ENCODE measurements at regions not wholly inside any gene's neighbourhood (a gene's known extent, or its start where the extent isn't known, plus 50 kb on each side); places are given as distances from the start of the nearest gene placed in this dataset.

GRCh38 chr1:204736836-204737235 is 51.3 kb upstream of the LRRN2 start:
- no peaks in the 10 kb centered on the region for H3K36me3 ChIP-seq (ENCODE audit: control insufficient read depth in 4 of 4, insufficient read depth in 3 of 4, low read depth in 1 of 4, low read length in 3 of 4)
- 79% methylated on average over 3 of the region's 3 CpGs for WGBS
- TF ChIP-seq HNF4A (conservative IDR thresholded peaks at IDR 0.05), result no peak
- TF ChIP-seq ATF3 (IDR thresholded peaks at IDR 0.05), result no peak
- TF ChIP-seq YY1 (IDR thresholded peaks at IDR 0.05), result no peak
- no peak for TF ChIP-seq CTCF (IDR thresholded peaks at IDR 0.05; ENCODE audit: low read depth, low read length, missing input control)
- TF ChIP-seq GABPA (IDR thresholded peaks at IDR 0.05 in 1 of 2, conservative IDR thresholded peaks at IDR 0.05 in 1 of 2), result no peak
- TF ChIP-seq FOXA2 (IDR thresholded peaks at IDR 0.05), result no peak
- no peak for TF ChIP-seq FOXA1 (IDR thresholded peaks at IDR 0.05)
- TF ChIP-seq EGR1 (IDR thresholded peaks at IDR 0.05; ENCODE audit: low read depth in 2 of 2), result no peak
- no peak for TF ChIP-seq SP1 (IDR thresholded peaks at IDR 0.05)
- TF ChIP-seq JUND (IDR thresholded peaks at IDR 0.05), result no peak
- TF ChIP-seq RAD21 (IDR thresholded peaks at IDR 0.05), result no peak
- TF ChIP-seq TAF1 (conservative IDR thresholded peaks at IDR 0.05), result no peak
- TF ChIP-seq RXRA (IDR thresholded peaks at IDR 0.05), result no peak
- no peak for TF ChIP-seq HNF4G (IDR thresholded peaks at IDR 0.05)
- TF ChIP-seq ZBTB33 (IDR thresholded peaks at IDR 0.05), result no peak
- no peak for TF ChIP-seq MAX (IDR thresholded peaks at IDR 0.05)
- TF ChIP-seq REST (IDR thresholded peaks at IDR 0.05), result no peak
- TF ChIP-seq NR2F2 (IDR thresholded peaks at IDR 0.05), result no peak

More at GRCh38 chr1:204736836-204737235, 51.3 kb upstream of the LRRN2 start:
- DNase-seq (ENCODE audit: low spot score), result no peak
- no peak overlapping the region for H3K9ac ChIP-seq (ENCODE audit: low read depth in 1 of 2, low read length in 2 of 2)
- H3K9me3 ChIP-seq (ENCODE audit: control insufficient read depth in 4 of 4, low read length in 3 of 4), result peaks cover 2 to 10% (median 3%) of the 10 kb centered on the region in 4 donors
- no peak overlapping the region for H3K27ac ChIP-seq (ENCODE audit: low read depth in 1 of 2, low read length in 2 of 2)
- H3K4me3 ChIP-seq (ENCODE audit: low read depth in 1 of 3, low read length in 3 of 3), result no peak overlapping the region
- no peaks in the 10 kb centered on the region for H3K4me1 ChIP-seq (ENCODE audit: control insufficient read depth in 4 of 4, insufficient read depth in 4 of 4, low read length in 3 of 4)
- H3K27me3 ChIP-seq (ENCODE audit: control insufficient read depth in 4 of 4, insufficient read depth in 4 of 4, low read length in 3 of 4), result peaks cover 0 to 7% (median 2%) of the 10 kb centered on the region in 4 donors

All from liver (tissue), 8 donors.